ENCODE measurements at regions not wholly inside any gene's neighbourhood (a gene's known extent, or its start where the extent isn't known, plus 50 kb on each side); places are given as distances from the start of the nearest gene placed in this dataset.

- ChIA-PET POLR2A (no interaction called here), CTCF (no interaction called here)
- FAIRE-seq (no peak), DNase-seq (ENCODE audit: low read depth, low spot score) (no peak)
- no peak overlapping the region for H3K9ac ChIP-seq (replicated peaks; ENCODE audit: extremely low read depth, insufficient read depth, low read length)
- no peak overlapping the region for H2AFZ ChIP-seq (ENCODE audit: low read depth, low read length)
- no peak overlapping the region for H3K4me3 ChIP-seq (replicated peaks in 1 of 3; ENCODE audit: insufficient read depth in 1 of 3, low read depth in 1 of 3, low read length in 3 of 3)
- H3K79me2 ChIP-seq (ENCODE audit: control insufficient read depth, insufficient read depth, low read length) = no peaks in the 10 kb centered on the region
- intact Hi-C loops (cut with micrococcal nuclease) = no loop called here
- H3K9me1 ChIP-seq (replicated peaks; ENCODE audit: control insufficient read depth, extremely low read depth, insufficient read depth, low read length) = no peaks in the 10 kb centered on the region
- H3K27me3 ChIP-seq (ENCODE audit: control insufficient read depth in 2 of 2, insufficient read depth in 2 of 2, low read length in 2 of 2) = no peaks in the 10 kb centered on the region
- no peaks in the 10 kb centered on the region for H4K20me1 ChIP-seq (replicated peaks; ENCODE audit: control insufficient read depth, extremely low read depth, insufficient read depth, low read length)
- H3K27ac ChIP-seq (ENCODE audit: insufficient read depth, low read depth, low read length) = no peak overlapping the region
- dilution Hi-C loops (cut with MboI; ENCODE audit: extremely low pct_ligation_motif_present, low sequenced_read_pairs) = no loop called here
- H3K9me3 ChIP-seq (replicated peaks; ENCODE audit: control insufficient read depth, insufficient read depth, low read length) = no peaks in the 10 kb centered on the region
- TF ChIP-seq EZH2 (IDR thresholded peaks at IDR 0.05; ENCODE audit: borderline replicate concordance, low read depth, low read length, severe bottlenecking) (no peak), POLR2A (IDR thresholded peaks at IDR 0.05; ENCODE audit: low read depth, low read length) (no peak), MYC (IDR thresholded peaks at IDR 0.05; ENCODE audit: low read depth, low read length) (no peak), CTCF (IDR thresholded peaks at IDR 0.05; ENCODE audit: extremely low read depth in 1 of 2, insufficient read depth in 1 of 2, low read depth in 1 of 2, low read length in 2 of 2) (no peak), POLR2AphosphoS5 (IDR thresholded peaks at IDR 0.05; ENCODE audit: insufficient read depth, low read depth, low read length) (no peak), JUN (IDR thresholded peaks at IDR 0.05; ENCODE audit: borderline replicate concordance, insufficient read depth, insufficient read length, low read depth) (no peak), MAX (IDR thresholded peaks at IDR 0.05; ENCODE audit: insufficient read depth, insufficient read length) (no peak), FOS (IDR thresholded peaks at IDR 0.05; ENCODE audit: borderline replicate concordance, insufficient read depth, low read length) (no peak), GATA2 (IDR thresholded peaks at IDR 0.05; ENCODE audit: insufficient read depth, insufficient read length, low read depth, low read length) (no peak)
- H3K4me1 ChIP-seq (ENCODE audit: control insufficient read depth, extremely low read depth, insufficient read depth, low read length) = no peaks in the 10 kb centered on the region
- no TSS peak for BruUV-seq (replicated peaks)
- no peaks in the 10 kb centered on the region for H3K36me3 ChIP-seq (ENCODE audit: control insufficient read depth in 2 of 2, extremely low read depth in 1 of 2, insufficient read depth in 2 of 2, low read length in 2 of 2)
- H3K4me2 ChIP-seq (ENCODE audit: insufficient read depth, low read length) = no peak overlapping the region
Measured at GRCh38 chr2:193336781-193337180, 1142.0 kb upstream of the TMEFF2 start.

Data from endothelial cell of umbilical vein (primary cell).